Esophagus squamous epithelium (tissue), 5 donors: ENCODE measurements at regions not wholly inside any gene's neighbourhood (a gene's known extent, or its start where the extent isn't known, plus 50 kb on each side); places are given as distances from the start of the nearest gene placed in this dataset.

Experiments used
- DNase-seq: peaks from one replicate; lab custom pipeline; 2025; lab: John Stamatoyannopoulos, UW
- H3K27ac ChIP-seq, 4 donors: fragments of 200-600 bp; sonication (generic); one replicate each; pipeline ENCODE4 v1.5.1; 2016 to 2019; ENCODE audit warnings: mild to moderate bottlenecking in 1 of 4
- H3K27me3 ChIP-seq, 4 donors: fragments of 200-600 bp; sonication (generic); 1 replicate in 3 of 4; 2 replicates in 1 of 4; pipeline versions ENCODE4 v1.5.1 to v1.6.0; 2017 to 2021; ENCODE audit warnings: antibody characterized with exemption in 1 of 4
- H3K36me3 ChIP-seq, 3 donors: fragments of 200-600 bp; sonication (generic); one replicate each; pipeline ENCODE4 v1.5.1; 2016 to 2019
- H3K4me1 ChIP-seq, 3 donors: fragments of 200-600 bp; sonication (generic); one replicate each; pipeline ENCODE4 v1.5.1; 2017 to 2019
- H3K4me3 ChIP-seq, 4 donors: fragments of 200-600 bp; sonication (generic); 1 replicate in 3 of 4; 2 replicates in 1 of 4; pipeline ENCODE4 v1.5.1; 2016 to 2019; ENCODE audit warnings: mild to moderate bottlenecking in 2 of 4, moderate library complexity in 1 of 4
- H3K9me3 ChIP-seq, 3 donors: fragments of 200-600 bp; sonication (generic); one replicate each; pipeline ENCODE4 v1.5.1; 2016 to 2019
- POLR2A ChIP-seq, 4 donors: fragments of 450-650 bp; IDR thresholded peaks; one replicate each; pipeline ENCODE4 v1.6.1; 2017; ENCODE audit warnings: antibody characterized with exemption in 4 of 4, mild to moderate bottlenecking in 4 of 4, moderate library complexity in 3 of 4
- WGBS, 2 donors: methylation state at CpG; one replicate each; pipeline ENCODE4 v1.1.5; 2018; 5-methylcytosine and 5-hydroxymethylcytosine counted together
- intact Hi-C: fragments of 100-400 bp; cut with DNase I; formaldehyde crosslinking; loops from one replicate; pipeline ENCODE4 v1.15.0; 2022
- TF ChIP-seq, protein P1 (sequence below), 6 experiments: fragments of 450-650 bp in 4 of 6; fragments of 200-600 bp in 2 of 6; sonication (generic) in 2 of 6; IDR thresholded peaks; one replicate each; pipeline ENCODE4 v1.5.1; 2016 to 2019; ENCODE audit warnings: antibody characterized with exemption in 6 of 6, mild to moderate bottlenecking in 4 of 6, moderate library complexity in 4 of 6
- donor health status: DM: yes; HTN: yes; CAD: no.

DNA sequence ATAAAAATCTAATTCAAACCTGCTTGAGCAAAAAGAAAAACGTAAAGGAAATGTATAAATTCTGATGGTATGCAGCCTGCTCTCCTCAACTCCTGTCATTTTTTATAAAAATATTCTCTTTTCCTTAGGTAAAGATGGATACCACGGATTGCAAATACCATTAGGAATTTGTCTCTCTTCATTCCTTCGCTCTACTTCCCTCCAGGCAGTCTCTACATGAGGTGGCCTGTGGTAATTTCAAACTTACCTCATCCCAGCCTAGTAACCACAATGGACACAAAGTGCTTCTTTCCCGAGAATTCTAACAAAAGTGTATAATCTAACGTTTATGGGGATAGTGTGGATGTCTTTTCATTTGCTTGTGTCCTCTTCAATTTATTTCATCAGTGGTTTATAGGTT lies 239.5 kb upstream of the LRRC7 start:
- no peak overlapping the region for H3K27ac ChIP-seq
- WGBS, 2 donors: 71 to 72% methylated on average over 5 of the region's 5 CpGs
- H3K4me3 ChIP-seq: no peak overlapping the region
- H3K9me3 ChIP-seq: peaks cover 0 to 2% (median 0%) of the 10 kb centered on the region in 3 donors
- DNase-seq: no peak
- no peaks in the 10 kb centered on the region for H3K27me3 ChIP-seq
- no peaks in the 10 kb centered on the region for H3K36me3 ChIP-seq
- intact Hi-C loops: no loop called here
- TF ChIP-seq POLR2A (IDR thresholded peaks at IDR 0.05): no peak
- TF ChIP-seq, protein P1, sequence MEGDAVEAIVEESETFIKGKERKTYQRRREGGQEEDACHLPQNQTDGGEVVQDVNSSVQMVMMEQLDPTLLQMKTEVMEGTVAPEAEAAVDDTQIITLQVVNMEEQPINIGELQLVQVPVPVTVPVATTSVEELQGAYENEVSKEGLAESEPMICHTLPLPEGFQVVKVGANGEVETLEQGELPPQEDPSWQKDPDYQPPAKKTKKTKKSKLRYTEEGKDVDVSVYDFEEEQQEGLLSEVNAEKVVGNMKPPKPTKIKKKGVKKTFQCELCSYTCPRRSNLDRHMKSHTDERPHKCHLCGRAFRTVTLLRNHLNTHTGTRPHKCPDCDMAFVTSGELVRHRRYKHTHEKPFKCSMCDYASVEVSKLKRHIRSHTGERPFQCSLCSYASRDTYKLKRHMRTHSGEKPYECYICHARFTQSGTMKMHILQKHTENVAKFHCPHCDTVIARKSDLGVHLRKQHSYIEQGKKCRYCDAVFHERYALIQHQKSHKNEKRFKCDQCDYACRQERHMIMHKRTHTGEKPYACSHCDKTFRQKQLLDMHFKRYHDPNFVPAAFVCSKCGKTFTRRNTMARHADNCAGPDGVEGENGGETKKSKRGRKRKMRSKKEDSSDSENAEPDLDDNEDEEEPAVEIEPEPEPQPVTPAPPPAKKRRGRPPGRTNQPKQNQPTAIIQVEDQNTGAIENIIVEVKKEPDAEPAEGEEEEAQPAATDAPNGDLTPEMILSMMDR (IDR thresholded peaks at IDR 0.05): no peak
- no peaks in the 10 kb centered on the region for H3K4me1 ChIP-seq

GRCh38 chr1:69363236-69363635 lies 204.5 kb upstream of the LRRC7 start:
- H3K27ac ChIP-seq: no peak overlapping the region
- WGBS, 2 donors: 62 to 70% methylated on average over 2 of the region's 2 CpGs
- TF ChIP-seq, protein P1 (IDR thresholded peaks at IDR 0.05): no peak
- no peak for TF ChIP-seq POLR2A (IDR thresholded peaks at IDR 0.05)

GRCh38 chr1:69373520-69373919 lies 194.2 kb upstream of the LRRC7 start:
- H3K27ac ChIP-seq: no peak overlapping the region
- intact Hi-C loops: no loop called here
- no peaks in the 10 kb centered on the region for H3K4me1 ChIP-seq
- DNase-seq: no peak
- no peak overlapping the region for H3K4me3 ChIP-seq
- H3K36me3 ChIP-seq: no peaks in the 10 kb centered on the region
- H3K9me3 ChIP-seq: no peaks in the 10 kb centered on the region
- WGBS, 2 donors: 80% methylated on average over 1 of the region's 4 CpGs; no CpG with 5 or more reads in 1 of the 2 donors
- H3K27me3 ChIP-seq: no peaks in the 10 kb centered on the region
- TF ChIP-seq, protein P1 (IDR thresholded peaks at IDR 0.05): no peak
- no peak for TF ChIP-seq POLR2A (IDR thresholded peaks at IDR 0.05)

More at GRCh38 chr1:69363236-69363635, 204.5 kb upstream of the LRRC7 start:
- H3K4me1 ChIP-seq: no peaks in the 10 kb centered on the region
- H3K27me3 ChIP-seq: no peaks in the 10 kb centered on the region
- no peaks in the 10 kb centered on the region for H3K36me3 ChIP-seq
- intact Hi-C loops: no loop called here
- no peak for DNase-seq
- no peaks in the 10 kb centered on the region for H3K9me3 ChIP-seq
- no peak overlapping the region for H3K4me3 ChIP-seq

GRCh38 chr1:69376408-69376807 lies 191.3 kb upstream of the LRRC7 start:
- H3K4me3 ChIP-seq: no peak overlapping the region
- H3K27me3 ChIP-seq: no peaks in the 10 kb centered on the region
- intact Hi-C loops: no loop called here
- TF ChIP-seq POLR2A (IDR thresholded peaks at IDR 0.05): no peak
- TF ChIP-seq, protein P1 (IDR thresholded peaks at IDR 0.05): no peak
- H3K9me3 ChIP-seq: no peaks in the 10 kb centered on the region
- 86 to 87% methylated on average over 1 of the region's 1 CpG for WGBS, 2 donors
- no peaks in the 10 kb centered on the region for H3K36me3 ChIP-seq
- no peak overlapping the region for H3K27ac ChIP-seq
- no peaks in the 10 kb centered on the region for H3K4me1 ChIP-seq
- DNase-seq: no peak

GRCh38 chr1:69377507-69377906 lies 190.2 kb upstream of the LRRC7 start:
- Histone ChIP-seq H3K4me1 (no peaks in the 10 kb centered on the region), H3K27ac (no peak overlapping the region), H3K9me3 (no peaks in the 10 kb centered on the region), H3K4me3 (no peak overlapping the region), H3K27me3 (no peaks in the 10 kb centered on the region), H3K36me3 (no peaks in the 10 kb centered on the region)
- 61 to 68% methylated on average over 2 of the region's 2 CpGs for WGBS, 2 donors
- intact Hi-C loops: no loop called here
- no peak for TF ChIP-seq POLR2A (IDR thresholded peaks at IDR 0.05)
- TF ChIP-seq, protein P1 (IDR thresholded peaks at IDR 0.05): no peak
- no peak for DNase-seq
